NCI-H526 treated with DMSO at 0.1 percent for 48 hours (cell line): ENCODE measurements at regions not wholly inside any gene's neighbourhood (a gene's known extent, or its start where the extent isn't known, plus 50 kb on each side); places are given as distances from the start of the nearest gene placed in this dataset.

Source experiments
- DNase-seq: peaks from one replicate; lab custom pipeline; 2025; lab: John Stamatoyannopoulos, UW

DNA sequence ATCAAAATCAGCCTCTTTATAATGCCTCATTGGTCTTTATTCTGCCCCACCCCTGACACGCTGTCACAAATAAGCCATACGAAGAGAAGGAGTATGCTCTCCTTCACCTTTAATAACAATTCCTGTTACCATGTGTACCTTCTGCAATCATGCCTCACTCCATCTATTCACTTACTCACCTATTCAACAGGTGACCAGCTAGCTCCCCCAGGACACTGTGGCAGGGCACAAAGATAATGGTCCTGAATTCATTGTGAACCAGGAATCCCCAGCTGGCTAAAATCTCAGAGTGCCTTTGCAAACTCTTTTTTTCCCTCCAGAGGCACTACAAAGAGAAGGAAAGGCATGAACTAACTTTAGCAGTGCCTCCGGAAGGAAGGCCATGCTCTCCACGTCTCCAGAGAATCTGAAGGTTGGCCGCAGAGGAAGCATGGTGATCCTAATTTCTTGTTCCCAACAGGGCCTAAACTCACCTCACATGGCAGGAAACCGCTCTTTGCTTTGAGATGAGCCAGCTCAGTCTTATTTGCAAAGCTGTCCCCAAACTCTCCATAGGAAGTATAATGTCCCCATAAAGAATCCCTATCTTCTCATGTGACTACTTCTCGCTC, 590.3 kb downstream of the BUD13 start:
- DNase-seq = no peak

DNA sequence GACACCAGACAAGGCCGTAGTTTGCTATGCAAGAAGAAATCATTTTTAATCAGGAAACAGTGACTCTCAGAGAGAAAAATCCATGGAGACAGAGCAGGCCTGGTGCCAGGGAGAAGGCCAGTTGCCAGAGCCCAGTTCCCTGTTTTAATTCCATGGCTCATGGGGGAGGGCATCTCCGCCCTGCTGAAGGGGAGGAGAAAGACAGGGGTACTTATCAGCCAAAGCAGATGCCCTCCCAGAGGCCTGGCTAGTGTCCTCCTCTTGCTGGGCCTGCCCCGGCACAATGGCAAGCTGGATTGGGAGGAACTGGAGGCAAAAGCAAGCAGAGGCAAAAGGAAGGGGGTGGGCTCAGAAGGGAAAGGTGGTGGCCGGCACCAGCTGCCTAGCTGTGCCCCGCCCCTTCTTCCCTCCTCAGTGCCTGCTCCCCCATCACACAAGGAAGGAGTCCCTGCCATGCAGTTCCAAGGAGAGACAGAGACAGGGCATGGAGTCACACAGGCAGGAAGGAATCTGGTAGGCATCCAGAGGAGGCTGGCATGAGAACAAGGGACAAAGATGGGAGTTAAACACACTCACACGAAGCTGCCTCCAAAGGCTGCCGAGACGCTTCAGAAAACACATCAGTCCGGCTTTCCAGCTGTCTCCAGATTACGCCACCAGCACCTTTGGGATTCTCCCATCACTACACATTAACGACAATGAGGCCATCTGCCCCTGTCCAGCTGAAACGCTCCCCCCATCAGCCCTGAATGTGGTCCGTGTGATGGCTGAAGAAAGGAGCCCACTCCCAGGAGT, 591.8 kb downstream of the BUD13 start:
- DNase-seq = no peak

- DNase-seq = no peak
Measured at GRCh38 chr11:116179401-116179800, 593.4 kb downstream of the BUD13 start.

DNA sequence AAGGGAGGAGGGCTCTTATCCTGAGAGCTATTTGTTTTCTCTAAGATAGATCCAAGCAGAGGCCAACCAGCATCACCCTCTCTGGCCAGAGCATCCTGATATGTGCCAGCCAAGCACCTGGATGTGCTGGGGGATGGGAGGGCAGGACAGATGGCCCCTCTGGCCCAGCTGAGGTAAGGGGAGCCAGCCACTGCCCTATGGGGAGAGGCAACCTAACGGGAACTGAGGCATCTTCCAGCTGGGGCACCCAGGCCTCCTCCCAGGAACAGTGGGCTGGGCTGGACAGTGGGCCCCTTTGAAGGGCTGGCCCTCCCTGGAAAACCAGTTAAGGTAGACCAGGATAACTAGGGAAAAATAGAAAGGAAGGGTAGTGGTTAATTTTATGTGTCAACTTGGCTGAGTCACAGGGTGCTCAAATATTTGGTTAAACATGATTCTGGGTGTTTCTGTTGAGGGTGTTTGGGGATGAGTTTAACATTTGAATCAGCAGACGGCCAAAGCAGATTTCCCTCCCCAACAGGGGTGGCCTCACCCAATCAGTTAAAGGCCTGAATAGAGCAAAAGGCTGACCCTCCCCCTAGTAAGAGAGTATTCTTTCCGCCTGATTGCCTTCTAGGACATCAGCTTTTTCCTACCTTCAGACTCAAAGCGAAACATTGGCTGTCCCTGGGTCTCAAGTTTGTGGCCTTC, 595.1 kb downstream of the BUD13 start:
- DNase-seq = no peak

- DNase-seq = no peak
Measured at GRCh38 chr11:116176484-116177005, 596.2 kb downstream of the BUD13 start.

DNA sequence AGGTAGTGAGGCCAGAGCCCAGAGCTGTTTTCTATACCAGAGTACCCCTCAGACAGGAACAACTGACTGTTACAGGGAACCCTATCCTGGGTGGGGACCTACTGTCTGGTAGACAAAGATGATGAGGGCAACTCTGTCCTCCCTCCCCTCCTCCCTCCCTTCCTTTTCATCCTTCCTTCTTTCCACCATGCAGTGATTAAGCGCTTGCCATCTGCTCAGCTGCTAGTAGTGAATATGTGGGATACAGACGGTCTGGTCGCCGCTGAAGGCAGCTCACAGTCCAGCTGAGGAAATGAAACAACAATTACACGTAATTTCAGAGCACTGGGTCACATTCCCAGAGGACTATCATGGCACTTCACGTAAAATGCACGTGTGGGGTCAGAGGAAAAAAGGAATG, 597.1 kb downstream of the BUD13 start:
- no peak for DNase-seq

DNA sequence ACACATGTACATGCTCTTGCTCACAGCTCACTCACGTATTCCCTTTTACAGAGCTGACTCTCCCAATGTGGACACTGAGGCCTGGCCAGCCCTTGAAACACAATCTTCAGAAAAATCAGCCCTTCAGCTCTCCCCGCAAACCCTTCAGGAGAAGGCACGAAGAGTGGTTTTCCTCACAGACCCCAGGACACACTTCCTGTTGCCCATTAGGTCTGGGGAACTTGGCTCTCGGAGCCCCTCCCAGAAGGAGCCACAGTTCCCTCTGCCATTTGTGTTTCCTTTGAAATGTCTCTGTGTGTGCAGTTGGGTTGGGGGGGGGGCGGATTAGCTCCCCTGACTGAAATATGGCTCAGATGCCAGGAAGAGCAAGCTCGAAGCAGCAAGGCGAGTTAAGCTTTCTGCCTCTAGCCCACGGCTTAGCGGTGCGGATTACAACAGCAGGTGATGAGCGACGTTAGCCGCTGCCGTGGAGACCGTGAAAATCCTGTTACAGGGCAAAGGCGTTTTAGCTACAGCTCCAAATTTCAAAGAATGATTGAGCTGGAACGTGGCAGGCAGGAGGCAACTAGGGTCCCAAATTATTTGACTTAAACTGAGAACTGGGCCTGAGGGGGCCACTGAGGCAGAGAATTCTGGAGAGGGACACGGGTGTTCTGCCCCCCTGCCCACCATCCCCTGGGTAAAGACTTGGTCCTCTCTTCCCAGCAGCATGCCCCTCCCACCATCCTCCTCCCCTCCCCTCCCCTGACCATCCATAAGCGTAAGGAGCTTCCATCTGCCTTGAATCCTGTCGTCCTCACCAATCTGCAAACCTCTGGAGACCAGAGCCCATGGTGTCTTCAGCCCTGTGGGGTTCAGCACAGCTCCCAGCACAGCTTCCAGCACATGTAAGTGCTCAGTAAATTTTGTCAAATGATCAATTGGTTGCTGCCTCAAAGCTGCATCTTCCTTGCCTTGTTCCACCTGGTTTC, 598.6 kb downstream of the BUD13 start:
- no peak for DNase-seq

DNA sequence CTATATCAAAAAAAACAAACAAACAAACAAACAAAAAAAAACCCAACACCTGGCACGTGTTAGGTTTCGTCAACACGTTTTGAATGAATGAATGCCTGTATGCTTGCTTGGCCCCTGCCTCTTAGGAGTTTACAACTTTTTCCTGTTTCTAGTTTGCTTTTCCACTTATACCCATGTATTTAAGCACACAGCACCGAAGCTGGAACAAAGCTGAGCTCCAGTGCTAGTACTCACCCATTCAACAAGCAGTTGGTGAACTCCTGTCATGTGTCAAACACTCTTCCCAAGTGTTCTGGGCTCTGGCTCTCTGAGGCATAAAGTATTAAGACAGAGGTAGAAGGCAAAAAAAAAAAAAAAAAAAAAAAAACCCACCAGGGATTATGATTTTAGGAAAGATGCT, 599.3 kb downstream of the BUD13 start:
- no peak for DNase-seq

GRCh38 chr11:116172851-116173250, 599.9 kb downstream of the BUD13 start:
- no peak for DNase-seq

- DNase-seq = no peak
Measured at GRCh38 chr11:116172156-116172555, 600.6 kb downstream of the BUD13 start.

GRCh38 chr11:116171271-116172140, 601.3 kb downstream of the BUD13 start:
- DNase-seq = no peak

GRCh38 chr11:116170526-116171120, 602.2 kb downstream of the BUD13 start:
- peak; percentile 81 for DNase-seq

- no peak for DNase-seq
Measured at GRCh38 chr11:116169776-116170175, 603.0 kb downstream of the BUD13 start.

DNA sequence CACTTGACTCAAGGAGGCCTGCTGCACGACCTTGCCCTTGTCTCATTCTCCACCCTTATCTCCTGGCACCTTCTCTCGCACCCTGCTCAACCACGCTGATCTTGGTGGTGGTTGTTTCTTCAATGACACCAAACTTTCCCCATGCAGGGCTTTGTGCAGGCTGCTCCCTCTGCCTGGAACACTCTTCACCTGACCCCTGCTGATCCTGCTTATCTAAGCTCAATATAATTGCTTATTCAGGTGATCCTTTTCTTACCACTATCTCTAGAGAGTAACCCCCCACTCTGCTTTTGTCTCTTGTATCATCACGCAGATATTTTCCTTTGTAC, 604.4 kb downstream of the BUD13 start:
- DNase-seq = no peak

- no peak for DNase-seq
Measured at GRCh38 chr11:116167706-116168458, 604.9 kb downstream of the BUD13 start.

GRCh38 chr11:116166573-116167465, 606.0 kb downstream of the BUD13 start:
- no peak for DNase-seq

DNA sequence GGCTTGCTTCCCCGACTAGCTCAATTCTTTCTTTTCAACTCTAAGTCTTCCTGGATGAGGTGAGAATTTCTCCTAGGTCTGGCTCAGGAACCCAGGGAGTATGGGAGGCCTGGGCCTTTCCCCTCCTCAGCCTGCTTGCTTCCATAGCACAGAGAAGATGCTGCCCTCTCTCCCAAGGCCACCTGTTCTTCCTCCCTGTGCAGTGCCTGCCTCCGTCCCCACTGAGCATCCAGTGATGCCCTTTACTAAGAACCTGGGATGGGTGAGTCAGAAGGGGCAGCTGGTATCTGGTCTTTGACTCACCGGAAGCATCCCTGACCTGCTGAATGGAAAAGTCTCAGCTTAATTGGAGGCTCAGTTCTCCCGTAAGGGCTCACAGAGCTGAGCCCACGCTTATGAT, 607.9 kb downstream of the BUD13 start:
- DNase-seq = no peak

DNA sequence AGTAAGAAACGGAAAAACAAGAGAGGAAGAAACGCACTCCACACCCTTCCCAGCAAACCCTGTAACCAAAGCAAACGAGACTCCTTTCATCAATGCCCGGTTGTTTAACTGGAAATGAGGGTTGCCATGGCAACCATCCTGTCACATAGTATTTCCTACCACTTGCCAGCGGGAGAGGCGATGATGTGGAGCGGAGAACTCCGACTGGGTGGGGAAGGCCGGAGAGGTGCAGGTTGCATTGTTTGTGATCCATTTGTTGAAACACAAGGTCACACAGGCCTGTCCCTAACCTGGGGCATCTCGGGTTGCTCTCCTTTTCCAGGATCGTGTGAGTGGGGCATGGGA, 609.9 kb downstream of the BUD13 start:
- peak; percentile 72 for DNase-seq
